ENCODE measurements at regions not wholly inside any gene's neighbourhood (a gene's known extent, or its start where the extent isn't known, plus 50 kb on each side); places are given as distances from the start of the nearest gene placed in this dataset.

GRCh38 chr18:39272230-39272629 is 1706.6 kb upstream of the CELF4 start:
- no peaks in the 10 kb centered on the region for H3K9me2 ChIP-seq (replicated peaks; ENCODE audit: control insufficient read depth, low read length)
- no peak overlapping the region for H3K4me2 ChIP-seq (ENCODE audit: low read length)
- H3K4me1 ChIP-seq (ENCODE audit: control insufficient read depth, low read length), result no peaks in the 10 kb centered on the region
- TF ChIP-seq CTCF (IDR thresholded peaks at IDR 0.05; ENCODE audit: low read depth, low read length, poor library complexity, severe bottlenecking) (no peak), EZH2phosphoT487 (IDR thresholded peaks at IDR 0.05; ENCODE audit: borderline replicate concordance, low read length) (no peak)
- no peaks in the 10 kb centered on the region for H3K27me3 ChIP-seq (ENCODE audit: control insufficient read depth, low read length)
- H3K27ac ChIP-seq (ENCODE audit: low read depth, low read length), result no peak overlapping the region
- no peak overlapping the region for H3K4me3 ChIP-seq (ENCODE audit: low read length)
- no peaks in the 10 kb centered on the region for H3K9me3 ChIP-seq (ENCODE audit: control insufficient read depth, insufficient read depth, low read length)
- no peaks in the 10 kb centered on the region for H3K79me2 ChIP-seq (ENCODE audit: control insufficient read depth, low read length)
- H3K36me3 ChIP-seq (ENCODE audit: control insufficient read depth, low read length), result no peaks in the 10 kb centered on the region
- H3F3A ChIP-seq (ENCODE audit: control insufficient read depth, insufficient read depth), result no peaks in the 10 kb centered on the region
- H4K20me1 ChIP-seq (ENCODE audit: control insufficient read depth, insufficient read depth, low read depth, low read length), result no peaks in the 10 kb centered on the region

DNA sequence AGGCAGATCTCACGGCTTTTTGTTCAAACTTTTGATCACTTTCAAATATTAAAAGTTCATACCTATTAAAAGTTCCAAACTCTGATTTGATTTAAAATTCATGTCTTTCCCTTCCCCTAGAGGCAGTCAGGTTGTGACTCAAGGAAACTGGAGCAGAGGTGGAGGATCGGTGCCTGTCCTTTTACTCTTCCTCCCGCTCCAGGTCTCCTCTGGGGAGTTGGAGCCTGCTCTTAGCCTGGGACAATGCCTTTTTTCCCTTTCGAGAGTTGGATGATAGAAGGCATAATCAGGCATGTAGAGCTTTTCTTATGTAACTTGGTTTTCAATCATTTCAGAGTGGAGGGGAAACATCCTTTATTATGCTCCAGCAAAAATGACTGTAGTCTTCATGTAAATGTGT is 1706.1 kb upstream of the CELF4 start:
- no peaks in the 10 kb centered on the region for H4K20me1 ChIP-seq (ENCODE audit: control insufficient read depth, insufficient read depth, low read depth, low read length)
- TF ChIP-seq CTCF (IDR thresholded peaks at IDR 0.05; ENCODE audit: low read depth, low read length, poor library complexity, severe bottlenecking), result no peak
- TF ChIP-seq EZH2phosphoT487 (IDR thresholded peaks at IDR 0.05; ENCODE audit: borderline replicate concordance, low read length), result no peak
- H3K4me2 ChIP-seq (ENCODE audit: low read length), result no peak overlapping the region
- no peak overlapping the region for H3K27ac ChIP-seq (ENCODE audit: low read depth, low read length)
- H3K9me2 ChIP-seq (replicated peaks; ENCODE audit: control insufficient read depth, low read length), result no peaks in the 10 kb centered on the region
- no peaks in the 10 kb centered on the region for H3K27me3 ChIP-seq (ENCODE audit: control insufficient read depth, low read length)
- H3K4me3 ChIP-seq (ENCODE audit: low read length), result no peak overlapping the region
- H3K79me2 ChIP-seq (ENCODE audit: control insufficient read depth, low read length), result no peaks in the 10 kb centered on the region
- H3K9me3 ChIP-seq (ENCODE audit: control insufficient read depth, insufficient read depth, low read length), result no peaks in the 10 kb centered on the region
- no peaks in the 10 kb centered on the region for H3F3A ChIP-seq (ENCODE audit: control insufficient read depth, insufficient read depth)
- no peaks in the 10 kb centered on the region for H3K4me1 ChIP-seq (ENCODE audit: control insufficient read depth, low read length)
- H3K36me3 ChIP-seq (ENCODE audit: control insufficient read depth, low read length), result no peaks in the 10 kb centered on the region

GRCh38 chr18:39260565-39260964 is 1695.0 kb upstream of the CELF4 start:
- H3K79me2 ChIP-seq (ENCODE audit: control insufficient read depth, low read length), result no peaks in the 10 kb centered on the region
- no peak overlapping the region for H3K4me2 ChIP-seq (ENCODE audit: low read length)
- H3K9me3 ChIP-seq (ENCODE audit: control insufficient read depth, insufficient read depth, low read length), result no peaks in the 10 kb centered on the region; the same call in 1 of the 2 replicates
- H3K4me3 ChIP-seq (ENCODE audit: low read length), result no peak overlapping the region
- H3K36me3 ChIP-seq (ENCODE audit: control insufficient read depth, low read length), result no peaks in the 10 kb centered on the region
- TF ChIP-seq CTCF (IDR thresholded peaks at IDR 0.05; ENCODE audit: low read depth, low read length, poor library complexity, severe bottlenecking) (no peak), EZH2phosphoT487 (IDR thresholded peaks at IDR 0.05; ENCODE audit: borderline replicate concordance, low read length) (no peak)
- no peak overlapping the region for H3K27ac ChIP-seq (ENCODE audit: low read depth, low read length)
- H4K20me1 ChIP-seq (ENCODE audit: control insufficient read depth, insufficient read depth, low read depth, low read length), result no peaks in the 10 kb centered on the region
- H3F3A ChIP-seq (ENCODE audit: control insufficient read depth, insufficient read depth), result no peaks in the 10 kb centered on the region
- no peaks in the 10 kb centered on the region for H3K9me2 ChIP-seq (replicated peaks; ENCODE audit: control insufficient read depth, low read length)
- H3K27me3 ChIP-seq (ENCODE audit: control insufficient read depth, low read length), result no peaks in the 10 kb centered on the region
- no peaks in the 10 kb centered on the region for H3K4me1 ChIP-seq (ENCODE audit: control insufficient read depth, low read length)

DNA sequence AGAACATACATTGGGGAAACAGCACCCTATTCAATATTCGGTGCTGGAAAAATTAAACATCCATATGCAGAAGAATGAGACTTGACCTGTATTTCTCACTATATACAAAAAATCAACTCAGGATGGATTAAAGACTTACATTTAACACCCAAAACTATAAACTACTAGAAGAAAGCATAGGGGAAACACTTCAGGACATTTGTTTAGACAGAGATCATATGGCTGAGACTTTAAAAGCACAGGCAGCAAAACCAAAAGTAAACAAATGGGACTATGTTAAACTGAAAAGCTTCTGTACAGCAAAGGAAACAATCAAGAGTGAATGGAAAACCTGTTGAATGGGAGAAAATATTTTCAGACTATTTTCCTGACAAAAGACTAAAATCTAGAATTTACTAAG is 1694.1 kb upstream of the CELF4 start:
- no peaks in the 10 kb centered on the region for H3K27me3 ChIP-seq (ENCODE audit: control insufficient read depth, low read length)
- no peaks in the 10 kb centered on the region; the same call in 1 of the 2 replicates for H3K9me3 ChIP-seq (ENCODE audit: control insufficient read depth, insufficient read depth, low read length)
- no peak for TF ChIP-seq CTCF (IDR thresholded peaks at IDR 0.05; ENCODE audit: low read depth, low read length, poor library complexity, severe bottlenecking)
- no peak for TF ChIP-seq EZH2phosphoT487 (IDR thresholded peaks at IDR 0.05; ENCODE audit: borderline replicate concordance, low read length)
- H3K4me3 ChIP-seq (ENCODE audit: low read length), result no peak overlapping the region
- H4K20me1 ChIP-seq (ENCODE audit: control insufficient read depth, insufficient read depth, low read depth, low read length), result no peaks in the 10 kb centered on the region
- no peaks in the 10 kb centered on the region for H3F3A ChIP-seq (ENCODE audit: control insufficient read depth, insufficient read depth)
- H3K4me2 ChIP-seq (ENCODE audit: low read length), result no peak overlapping the region
- no peaks in the 10 kb centered on the region for H3K9me2 ChIP-seq (replicated peaks; ENCODE audit: control insufficient read depth, low read length)
- H3K27ac ChIP-seq (ENCODE audit: low read depth, low read length), result no peak overlapping the region
- no peaks in the 10 kb centered on the region for H3K4me1 ChIP-seq (ENCODE audit: control insufficient read depth, low read length)
- no peaks in the 10 kb centered on the region for H3K36me3 ChIP-seq (ENCODE audit: control insufficient read depth, low read length)
- no peaks in the 10 kb centered on the region for H3K79me2 ChIP-seq (ENCODE audit: control insufficient read depth, low read length)

Measured in DOHH2 (cell line).